Heart right ventricle (tissue), 16 donors: ENCODE measurements at regions not wholly inside any gene's neighbourhood (a gene's known extent, or its start where the extent isn't known, plus 50 kb on each side); places are given as distances from the start of the nearest gene placed in this dataset.

Source experiments
- ATAC-seq, 8 donors: fragments of 200-7000 bp; cut with Tn5 transposase; one replicate each; pipeline ENCODE4 v1.9.1; 2020; ENCODE audit warnings: mild to moderate bottlenecking in 8 of 8, moderate library complexity in 8 of 8, moderate number of reproducible peaks in 1 of 8
- DNase-seq, 2 donors: peaks; one replicate each; pipeline ENCODE4 v3.0.0-alpha.2; 2020
- H3K27ac ChIP-seq, 10 donors: fragments of 200-600 bp; sonication (generic) in 2 of 10; one replicate each; pipeline versions ENCODE4 v1.5.0 to v1.8.0; 2020 to 2022; ENCODE audit warnings: mild to moderate bottlenecking in 3 of 10
- H3K27me3 ChIP-seq, 7 donors: fragments of 200-600 bp; one replicate each; pipeline ENCODE4 v1.8.0; 2021 to 2022; ENCODE audit warnings: mild to moderate bottlenecking in 2 of 7
- H3K36me3 ChIP-seq, 9 donors: fragments of 200-600 bp; sonication (generic) in 1 of 9; one replicate each; pipeline versions ENCODE4 v1.5.0 to v1.8.0; 2020 to 2022; ENCODE audit warnings: mild to moderate bottlenecking in 2 of 9
- H3K4me1 ChIP-seq, 9 donors: fragments of 200-600 bp; sonication (generic) in 1 of 9; one replicate each; pipeline versions ENCODE4 v1.5.0 to v1.8.0; 2020 to 2022; ENCODE audit warnings: mild to moderate bottlenecking in 4 of 9
- H3K4me3 ChIP-seq, 10 donors: fragments of 200-600 bp; sonication (generic) in 2 of 10; one replicate each; pipeline versions ENCODE4 v1.5.0 to v1.8.0; 2020 to 2022; ENCODE audit warnings: mild to moderate bottlenecking in 7 of 10, moderate library complexity in 2 of 10
- H3K9me3 ChIP-seq, 11 donors: fragments of 200-600 bp in 10 of 11; sonication (generic) in 2 of 11; one replicate each; pipeline versions ENCODE4 v1.5.0 to v1.8.0; 2013 to 2022; ENCODE audit warnings: mild to moderate bottlenecking in 2 of 11, control low read depth in 1 of 11, moderate library complexity in 1 of 11
- CTCF ChIP-seq, 9 donors: fragments of 200-600 bp; sonication (generic) in 2 of 9; IDR thresholded peaks; one replicate each; pipeline versions ENCODE4 v1.5.0 to v1.8.0; 2021 to 2022; ENCODE audit warnings: antibody characterized with exemption in 9 of 9, mild to moderate bottlenecking in 5 of 9, moderate library complexity in 1 of 9
- WGBS, 2 donors: extraction: QIAGEN DNeasy Blood & Tissue Kit; methylation state at CpG; one replicate each; pipeline ENCODE4 v1.1.7; 2013; ENCODE audit warnings: inconsistent platforms in 1 of 2; 5-methylcytosine and 5-hydroxymethylcytosine counted together
- intact Hi-C, 10 donors: fragments of 100-400 bp; cut with DNase I; formaldehyde crosslinking; loops; one replicate each; pipeline versions ENCODE4 v1.11.1 to v1.14.2; 2022
- donor health status: Arrhythmogenic right ventricular cardiomyopathy.
- donor health status: ischemic (EF 13 %, LVEDD 7.1; RV severe dilation, severe dysfunction).
- donor health status: healthy with polysubstance abuse.
- donor health status: DM: no; HTN: yes; CAD: no.
- donor health status: DM: no; HTN: no; CAD: no.
- donor health status: ischemic (EF 25% LVEDD 6.9; RV normal size, moderate dysfunction).
- donor health status: ischemic (EF 25% LVEDD 5.7; RV mildly dilated, moderate dysfunction).
- donor health status: healthy.
- donor health status: DM: yes; HTN: yes; CAD: no.
- donor health status: Ischemic cardiomyopathy.
- donor health status: ischemic (EF 35%, LVEDD 5.7; RV mildly dilated, moderate dysfunction).
- donor health status: nonischemic (EF 11% LVEDD 7.7; RV severe dilation, severe dysfunction).
- donor health status: DM: yes; HTN: yes; CAD: no.
- donor health status: PGD.
- donor health status: ischemic (EF 29% LVEDD 5.4; RV normal size, mild dysfunction).
- donor health status: nonischemic (EF 23%, LVEDD 6.1; RV moderate dilation, normal function).

- no peaks in the 10 kb centered on the region for H3K27me3 ChIP-seq
- H3K4me3 ChIP-seq: no peak overlapping the region
- no peaks in the 10 kb centered on the region for H3K9me3 ChIP-seq
- peak in 6 of 8 donors; percentile 36 to 87 (median 49) for ATAC-seq
- TF ChIP-seq CTCF (IDR thresholded peaks at IDR 0.05): no peak
- H3K36me3 ChIP-seq: no peaks in the 10 kb centered on the region
- H3K27ac ChIP-seq: no peak overlapping the region
- WGBS, 2 donors: 38 to 57% methylated on average over 5 of the region's 5 CpGs
- intact Hi-C loops: loop anchor here in 2 of 10 donors (10.0 kb wide), 2 partner anchors 66 to 74 kb away; no protein-coding TSS in a partner anchor
- H3K4me1 ChIP-seq: peaks cover 0 to 12% (median 0%) of the 10 kb centered on the region in 9 donors
- DNase-seq: peak in 1 of 2 donors; percentile 16
These were observed 50.9 kb upstream of the GJA5 start for GRCh38 chr1:147811273-147811672.

- no peak overlapping the region for H3K4me3 ChIP-seq
- H3K4me1 ChIP-seq: peaks cover 0 to 12% (median 0%) of the 10 kb centered on the region in 9 donors
- TF ChIP-seq CTCF (IDR thresholded peaks at IDR 0.05): no peak
- no peak for DNase-seq
- H3K27ac ChIP-seq: no peak overlapping the region
- WGBS, 2 donors: 48 to 62% methylated on average over 3 of the region's 3 CpGs
- peak in 4 of 8 donors; percentile 27 to 57 (median 42) for ATAC-seq
- no peaks in the 10 kb centered on the region for H3K27me3 ChIP-seq
- no peaks in the 10 kb centered on the region for H3K9me3 ChIP-seq
- intact Hi-C loops: loop anchor here in 2 of 10 donors (10.0 kb wide), 2 partner anchors 67 to 73 kb away; no protein-coding TSS in a partner anchor
- no peaks in the 10 kb centered on the region for H3K36me3 ChIP-seq
These were observed 51.3 kb upstream of the GJA5 start for GRCh38 chr1:147811751-147812150.

- H3K4me3 ChIP-seq: no peak overlapping the region
- WGBS, 2 donors: 91 to 96% methylated on average over 2 of the region's 2 CpGs
- TF ChIP-seq CTCF (IDR thresholded peaks at IDR 0.05): no peak
- no peaks in the 10 kb centered on the region for H3K36me3 ChIP-seq
- intact Hi-C loops: loop anchor here in 2 of 10 donors (10.0 kb wide), 2 partner anchors 68 to 72 kb away; no protein-coding TSS in a partner anchor
- no peaks in the 10 kb centered on the region for H3K9me3 ChIP-seq
- ATAC-seq (no peak), DNase-seq (no peak)
- no peak overlapping the region for H3K27ac ChIP-seq
- H3K27me3 ChIP-seq: no peaks in the 10 kb centered on the region
- peaks cover 0 to 12% (median 0%) of the 10 kb centered on the region in 9 donors for H3K4me1 ChIP-seq
These were observed 52.4 kb upstream of the GJA5 start for GRCh38 chr1:147812799-147813198.

- no peak for ATAC-seq
- peaks cover 0 to 15% (median 2%) of the 10 kb centered on the region in 9 donors for H3K4me1 ChIP-seq
- 75 to 92% methylated on average over 2 of the region's 2 CpGs for WGBS, 2 donors
These were observed 55.1 kb upstream of the GJA5 start for GRCh38 chr1:147815503-147815902.

More at GRCh38 chr1:147815503-147815902, 55.1 kb upstream of the GJA5 start:
- Histone ChIP-seq H3K9me3 (no peaks in the 10 kb centered on the region), H3K27me3 (no peaks in the 10 kb centered on the region), H3K4me3 (no peak overlapping the region), H3K36me3 (no peaks in the 10 kb centered on the region), H3K27ac (no peak overlapping the region)
- DNase-seq: no peak
- peak in 3 of 9 donors; percentile 9 to 16 (median 10) for TF ChIP-seq CTCF (IDR thresholded peaks at IDR 0.05)
- intact Hi-C loops: loop anchor here in 2 of 10 donors (5.0 to 10.0 kb wide), 3 partner anchors 69 to 88 kb away; no protein-coding TSS in a partner anchor
